HG02642 (cell line): ENCODE measurements at regions not wholly inside any gene's neighbourhood (a gene's known extent, or its start where the extent isn't known, plus 50 kb on each side); places are given as distances from the start of the nearest gene placed in this dataset.
A peak's percentile ranks its signal among the peaks of the same experiment; 100 is the strongest.
"Not testable (repeated sequence)": the region's sequence is repeated elsewhere in the genome, so short reads cannot be mapped to it uniquely, and the experiment has no call there.

ENCODE experiments used
- ATAC-seq: cut with Tn5 transposase; IDR thresholded peaks from one replicate; pipeline ENCODE4 v1.9.1; 2021; ENCODE audit warnings: mild to moderate bottlenecking; ENCODE audit not compliant: unreplicated experiment, poor library complexity

DNA sequence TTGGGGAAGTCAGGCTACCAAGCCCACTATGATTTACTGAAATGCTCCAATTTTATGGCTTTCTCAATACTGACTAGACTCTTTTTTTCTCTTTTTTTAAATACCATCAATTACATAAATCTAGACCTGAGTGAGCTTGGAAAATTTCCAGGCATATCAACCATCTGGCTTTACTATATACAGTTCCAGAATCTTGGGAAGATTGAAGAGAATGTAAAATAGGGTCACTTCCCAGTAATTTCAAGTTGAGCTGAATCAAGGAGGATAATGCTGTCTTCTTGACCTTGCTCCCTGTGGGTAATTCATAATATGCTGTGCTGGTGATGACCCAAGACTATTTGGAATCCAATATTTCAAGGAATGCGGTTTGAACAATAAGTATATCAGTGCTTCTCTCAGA lies 108.1 kb downstream of the MAP3K21 start:
- no peak for ATAC-seq

DNA sequence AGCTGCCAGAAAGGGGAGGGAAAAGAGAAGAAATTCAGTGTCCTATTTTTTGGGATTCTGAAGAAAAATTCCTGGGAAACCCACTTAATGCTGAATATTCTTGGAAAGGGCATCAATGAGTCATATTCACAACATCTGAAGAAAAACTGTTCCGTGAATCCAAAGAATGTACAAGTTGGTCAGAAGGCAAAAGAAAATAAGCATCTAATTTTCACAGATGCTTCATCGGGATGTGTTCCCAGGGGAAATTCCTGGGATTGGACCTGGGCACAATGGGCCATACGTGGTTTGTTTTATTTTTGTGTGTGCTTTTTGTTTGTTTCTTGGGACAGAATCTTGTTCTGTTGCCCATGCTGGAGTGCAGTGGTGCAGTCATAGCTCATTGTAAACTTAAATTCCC lies 112.2 kb downstream of the MAP3K21 start:
- ATAC-seq, result no peak

DNA sequence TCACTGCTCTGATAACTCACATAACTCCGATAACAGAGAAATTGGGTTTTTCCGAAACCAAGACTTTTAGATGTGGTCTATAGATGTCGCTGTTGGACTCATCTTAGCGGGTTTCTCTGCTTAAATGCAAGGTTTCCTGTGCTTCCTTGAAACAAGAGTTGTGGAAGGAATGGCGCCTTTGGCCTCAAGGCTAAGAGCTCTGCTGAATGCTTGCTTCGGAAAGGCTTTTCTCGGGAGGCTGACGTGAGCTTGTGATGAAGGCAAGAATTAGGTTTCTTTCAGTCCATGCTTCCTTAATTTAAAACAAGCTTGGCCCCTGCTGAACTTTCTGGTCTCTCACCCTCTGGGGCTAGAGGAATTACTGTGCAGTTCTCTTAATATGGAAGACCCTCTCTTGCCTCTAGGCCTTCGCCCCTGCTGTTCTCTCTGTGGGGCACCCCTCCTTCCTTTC lies 113.5 kb downstream of the MAP3K21 start:
- ATAC-seq, result no peak

DNA sequence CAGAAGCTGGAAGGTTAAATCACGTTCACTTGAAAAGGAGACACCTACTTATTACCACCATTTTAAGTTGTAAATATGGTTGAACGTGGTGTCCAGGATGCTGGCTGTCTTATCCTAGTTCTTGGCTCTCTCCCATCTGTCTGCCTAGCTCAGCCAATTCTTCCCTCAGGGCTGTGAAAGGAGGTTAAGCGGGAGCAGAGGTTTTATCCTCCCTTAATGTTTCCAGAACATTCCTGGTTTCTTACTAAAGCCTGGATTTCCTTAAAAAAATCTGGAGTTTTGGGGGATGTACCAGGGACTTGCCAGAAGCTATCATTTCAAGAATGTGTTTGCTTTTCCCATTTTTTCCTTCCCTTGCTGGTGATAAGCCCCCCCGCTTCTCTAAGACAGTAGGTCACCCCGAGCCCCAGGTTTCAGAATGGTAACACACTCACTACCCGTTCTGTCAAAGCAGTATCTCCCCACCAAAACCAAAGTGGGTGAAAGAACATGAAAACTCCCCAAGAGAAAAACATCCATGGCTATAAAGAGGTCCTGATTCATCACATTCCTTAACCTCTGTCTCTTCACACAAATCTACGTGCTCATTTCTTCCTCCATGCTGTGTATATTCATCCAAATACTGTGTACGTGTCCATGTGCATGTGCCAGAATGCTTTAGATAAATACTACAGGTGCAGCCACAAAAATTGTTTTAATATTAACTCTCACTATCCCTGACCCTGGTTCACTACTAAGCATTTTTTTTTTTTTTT lies 114.7 kb downstream of the MAP3K21 start:
- ATAC-seq, result no peak

DNA sequence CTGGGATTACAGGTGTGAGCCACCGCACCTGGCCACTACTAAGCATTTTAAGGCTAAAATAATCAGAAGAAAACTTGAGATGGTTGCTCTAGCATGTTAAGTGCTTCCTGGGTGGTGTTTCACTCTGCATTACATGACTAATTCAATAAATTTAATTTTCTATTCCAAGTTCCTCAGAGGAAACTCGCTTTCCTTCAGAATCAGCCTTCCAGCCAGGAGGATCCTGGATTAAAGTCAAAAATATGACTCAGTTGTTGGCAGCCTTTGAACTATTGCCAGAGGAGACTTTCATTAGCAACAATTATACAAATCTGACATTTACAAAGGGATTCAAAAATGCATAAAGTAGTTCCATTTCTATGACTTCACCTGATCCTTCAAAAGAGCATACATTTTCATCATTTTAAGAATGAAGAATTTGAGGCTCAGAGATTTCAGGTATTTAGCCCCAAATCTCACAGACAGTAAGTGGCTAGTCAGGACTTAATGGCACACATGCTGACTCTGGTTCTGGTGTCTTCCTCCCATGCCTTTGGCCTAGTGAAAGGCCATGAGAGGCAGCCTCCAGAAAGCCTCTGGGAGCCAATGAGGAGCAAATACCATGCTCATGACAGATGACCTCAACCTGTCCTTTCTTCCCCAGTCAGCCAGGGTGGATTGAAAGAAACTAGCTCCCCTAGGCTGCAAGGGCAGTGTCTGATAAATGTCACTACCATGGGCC lies 115.7 kb downstream of the MAP3K21 start:
- ATAC-seq, result no peak

DNA sequence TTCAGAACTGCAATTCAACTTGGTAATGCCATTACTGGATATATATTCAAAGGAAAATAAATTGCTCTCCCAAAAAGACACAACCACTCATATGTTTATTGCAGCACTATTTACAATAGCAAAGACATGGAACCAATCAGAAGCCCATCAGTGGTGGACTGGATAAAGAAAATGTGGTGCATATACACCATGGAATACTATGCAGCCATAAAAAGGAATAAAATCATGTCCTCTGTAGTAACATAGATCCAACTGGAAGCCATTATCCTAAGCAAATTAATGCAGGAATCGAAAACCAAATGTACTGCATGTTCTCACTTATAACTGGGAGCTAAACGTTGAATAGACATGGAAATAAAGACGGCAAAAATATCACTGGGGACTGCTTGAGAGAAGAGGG lies 117.0 kb downstream of the MAP3K21 start:
- no peak for ATAC-seq

DNA sequence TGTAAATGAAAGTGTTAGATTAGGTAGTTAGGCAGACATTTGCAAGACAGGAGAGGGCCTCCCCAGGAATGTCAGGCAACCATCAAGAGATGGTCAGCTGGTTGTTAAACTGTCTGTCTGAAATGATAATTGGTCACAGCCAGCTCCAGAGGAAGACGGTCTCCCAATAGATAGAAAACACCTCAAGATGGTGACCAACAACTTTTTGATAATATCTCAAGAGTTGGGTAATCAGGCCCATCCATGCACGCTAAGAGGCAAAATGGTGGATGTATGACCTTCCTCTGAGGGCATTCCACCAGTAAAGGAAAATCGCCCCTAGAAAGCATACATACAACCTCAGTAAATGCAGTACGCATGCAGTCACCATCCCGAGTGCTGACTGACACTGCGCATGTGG lies 118.2 kb downstream of the MAP3K21 start:
- ATAC-seq, result no peak

DNA sequence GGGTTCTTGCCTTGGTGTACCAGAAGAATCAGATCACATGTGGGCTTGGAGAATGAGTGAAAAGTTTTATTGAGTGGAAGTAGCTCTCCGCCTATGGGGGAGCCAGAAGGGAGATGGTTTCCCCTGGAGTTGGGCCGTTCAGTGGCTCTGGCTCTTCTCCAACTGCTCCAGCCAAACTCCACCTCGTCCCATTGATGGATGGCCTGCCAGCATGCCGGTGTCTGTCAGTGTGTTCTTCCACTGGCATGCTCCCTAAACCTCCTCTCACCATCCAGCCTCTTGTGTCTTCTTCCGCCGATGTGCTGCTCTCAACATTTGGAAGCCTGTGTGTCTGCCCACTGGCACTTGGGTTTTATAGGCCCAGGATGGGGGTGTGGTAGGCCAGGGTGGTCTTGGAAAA lies 119.4 kb downstream of the MAP3K21 start:
- no peak for ATAC-seq

DNA sequence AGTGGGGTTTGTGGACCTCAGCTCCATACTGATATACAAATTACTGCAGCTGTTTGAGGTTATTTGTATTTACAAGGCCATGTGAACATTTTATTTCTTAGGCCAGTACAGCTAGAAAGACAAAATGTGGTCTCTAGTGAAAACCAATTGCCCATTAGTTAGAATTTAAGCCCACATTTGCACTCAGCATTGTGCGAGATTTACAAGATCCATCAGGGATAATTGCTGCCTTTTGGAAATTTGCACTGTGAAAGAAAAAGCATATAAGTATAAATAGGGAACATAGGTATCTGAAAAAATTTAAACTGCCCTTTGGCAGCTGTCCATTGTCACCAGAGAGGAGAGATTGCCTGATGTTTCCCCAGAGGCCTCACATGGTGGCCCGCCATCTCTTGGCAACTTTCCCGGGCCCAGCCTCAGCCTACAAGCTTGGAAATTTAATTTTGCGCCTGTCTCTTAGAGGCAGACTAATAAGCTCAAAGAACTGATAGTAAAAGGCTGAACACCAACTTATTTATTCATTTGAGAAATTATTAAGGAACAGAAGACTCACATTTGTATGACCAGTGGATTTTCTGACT lies 120.7 kb downstream of the MAP3K21 start:
- ATAC-seq, result no peak

DNA sequence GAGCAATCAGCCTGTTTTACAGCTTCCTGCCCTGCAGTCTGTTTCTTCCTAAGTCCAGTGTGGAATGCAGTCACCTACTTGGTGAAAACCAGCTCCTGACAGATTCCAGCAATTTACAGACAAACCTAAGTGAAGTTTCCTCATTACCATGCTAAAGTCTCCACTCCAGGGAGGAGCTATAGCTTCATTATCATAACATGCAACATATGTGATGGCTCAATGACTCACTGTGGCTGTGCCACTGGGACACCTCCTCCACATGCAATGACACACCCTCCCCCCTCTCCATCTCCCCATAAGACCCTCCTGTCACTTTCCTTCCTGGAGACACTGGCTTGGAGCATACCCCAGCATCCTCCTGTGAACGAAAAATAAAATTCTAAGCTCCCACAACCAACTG lies 125.2 kb downstream of the MAP3K21 start:
- no peak for ATAC-seq

DNA sequence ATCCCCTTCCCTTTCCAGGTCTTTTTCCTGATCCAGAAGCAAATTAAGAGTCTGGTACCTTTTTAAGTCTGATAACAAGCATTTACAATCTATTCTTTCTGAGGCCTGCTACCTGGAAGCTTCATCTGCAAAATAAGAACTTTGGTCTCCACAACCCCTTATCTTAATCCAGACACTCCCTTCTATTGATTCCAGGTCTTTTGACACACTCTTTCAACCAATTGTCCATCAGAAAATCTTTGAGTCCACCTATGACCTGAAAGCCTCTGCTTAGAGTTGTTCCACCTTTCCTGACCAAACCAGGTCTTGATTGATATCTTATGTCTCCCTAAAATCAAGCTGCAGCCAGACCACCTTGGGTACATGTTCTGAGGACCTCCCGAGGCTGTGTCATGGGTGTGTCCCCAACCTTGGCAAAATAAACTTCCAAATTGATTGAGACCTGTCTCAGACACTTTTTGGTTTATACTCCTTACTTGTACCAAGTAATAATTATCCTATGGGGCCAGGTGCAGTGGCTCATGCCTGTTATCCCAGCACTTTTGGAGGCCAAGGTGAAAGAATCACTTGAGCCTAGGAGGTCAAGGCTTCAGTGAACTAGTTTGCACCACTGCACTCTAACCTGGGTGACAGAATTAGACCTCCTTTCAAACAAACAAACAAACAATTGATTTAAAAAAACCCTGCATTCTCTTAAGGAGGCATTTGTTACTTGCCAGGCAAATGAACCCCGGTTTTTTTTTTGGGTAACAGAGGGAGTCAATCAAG lies 126.1 kb downstream of the MAP3K21 start:
- no peak for ATAC-seq

DNA sequence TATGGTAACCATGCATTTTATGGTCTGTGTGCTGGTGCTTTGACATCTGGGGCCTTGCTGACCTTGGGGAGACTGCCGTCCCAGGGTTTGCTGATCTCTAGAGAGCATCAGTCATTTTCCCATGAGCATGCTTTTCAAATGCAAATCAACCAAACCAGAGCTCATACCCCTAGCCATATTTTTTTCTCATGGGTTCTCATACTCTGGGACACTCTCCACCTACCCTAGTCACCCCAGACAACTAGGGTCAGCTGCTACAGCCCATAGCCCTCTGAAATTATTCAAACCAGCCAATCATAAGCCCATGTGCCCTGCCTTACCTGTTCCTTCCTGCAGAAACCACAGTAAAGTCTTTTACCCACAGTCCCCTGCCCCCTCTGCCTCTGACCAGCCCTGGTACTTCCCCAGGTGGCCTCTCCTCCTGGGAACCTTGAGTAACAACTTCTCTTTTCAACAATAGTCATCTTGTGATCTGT lies 132.0 kb downstream of the MAP3K21 start:
- peak; percentile 52 for ATAC-seq

DNA sequence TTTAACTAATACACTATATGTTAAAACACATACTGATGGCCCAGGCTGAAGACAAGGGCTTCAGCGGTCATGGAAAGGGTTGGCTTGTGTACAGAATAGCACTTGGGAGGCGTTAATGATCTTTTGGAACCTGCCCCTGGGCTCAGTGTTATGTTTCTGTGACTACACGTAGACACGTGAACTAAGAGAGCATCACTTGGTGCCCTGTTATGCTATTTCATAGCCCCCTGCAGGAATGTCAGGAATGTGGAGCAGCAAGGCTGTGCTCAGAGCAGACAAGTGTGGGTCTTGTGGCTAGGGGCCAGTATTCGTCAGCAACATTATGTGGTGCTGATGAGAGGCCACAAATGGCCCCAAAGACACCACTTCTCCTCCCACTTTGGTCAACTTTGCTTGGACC lies 132.4 kb downstream of the MAP3K21 start:
- no peak for ATAC-seq

DNA sequence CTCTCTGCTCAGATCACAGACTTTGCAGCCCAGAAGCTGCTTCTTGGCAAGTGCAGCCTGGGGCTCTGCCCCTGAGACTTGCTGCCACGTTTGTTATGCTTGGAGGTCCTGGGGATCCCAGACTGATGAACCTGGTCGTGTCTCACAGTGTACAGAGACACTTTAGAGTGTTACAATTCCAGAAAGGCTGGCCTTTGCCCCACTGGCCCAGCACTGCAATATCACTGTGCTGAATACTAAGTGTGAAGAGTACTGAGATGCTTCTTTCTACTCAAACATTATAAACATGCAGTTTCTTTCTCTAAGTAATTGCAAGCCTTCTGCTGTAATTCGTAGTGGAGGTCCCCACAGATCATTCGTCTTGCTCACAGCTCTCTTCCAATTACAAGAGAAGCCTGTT lies 133.2 kb downstream of the MAP3K21 start:
- ATAC-seq, result no peak

DNA sequence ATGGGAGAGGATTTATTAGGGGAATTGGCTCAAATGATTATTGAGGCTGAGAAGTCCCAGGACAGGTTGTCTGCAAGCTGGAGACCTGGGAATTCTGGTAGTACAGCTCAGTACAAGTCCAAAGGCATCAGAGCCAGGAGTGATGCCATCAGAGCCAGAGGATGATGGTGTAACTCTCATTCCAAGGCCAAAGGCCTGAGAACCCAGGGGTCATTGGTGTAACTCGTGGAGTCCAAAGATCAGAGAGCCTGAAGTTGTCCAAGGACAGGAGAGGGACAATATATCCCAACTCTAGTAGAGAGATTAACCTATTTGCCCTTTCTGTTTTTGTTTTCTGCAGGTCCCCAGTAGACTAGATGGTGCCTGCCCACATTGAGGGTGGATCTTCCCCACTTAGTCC lies 134.3 kb downstream of the MAP3K21 start:
- no peak for ATAC-seq

DNA sequence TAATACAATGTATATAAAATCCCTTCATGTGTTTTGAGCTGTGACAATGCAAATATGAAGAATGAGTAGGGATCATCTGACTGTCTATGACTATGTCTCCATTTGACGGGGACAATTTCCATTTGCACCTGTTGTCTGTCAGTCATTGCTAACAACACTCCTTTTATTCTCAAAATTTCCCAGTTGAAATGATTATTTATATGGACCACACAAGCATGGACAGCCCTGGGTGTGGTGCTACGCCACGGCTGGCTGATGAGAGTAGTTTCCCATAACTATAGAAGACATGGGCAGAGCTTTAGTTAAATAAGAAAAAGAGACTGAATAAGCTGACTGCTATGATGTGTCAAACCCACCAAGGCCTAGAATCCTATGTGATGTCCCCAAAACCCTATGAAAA lies 135.8 kb downstream of the MAP3K21 start:
- ATAC-seq, result no peak

DNA sequence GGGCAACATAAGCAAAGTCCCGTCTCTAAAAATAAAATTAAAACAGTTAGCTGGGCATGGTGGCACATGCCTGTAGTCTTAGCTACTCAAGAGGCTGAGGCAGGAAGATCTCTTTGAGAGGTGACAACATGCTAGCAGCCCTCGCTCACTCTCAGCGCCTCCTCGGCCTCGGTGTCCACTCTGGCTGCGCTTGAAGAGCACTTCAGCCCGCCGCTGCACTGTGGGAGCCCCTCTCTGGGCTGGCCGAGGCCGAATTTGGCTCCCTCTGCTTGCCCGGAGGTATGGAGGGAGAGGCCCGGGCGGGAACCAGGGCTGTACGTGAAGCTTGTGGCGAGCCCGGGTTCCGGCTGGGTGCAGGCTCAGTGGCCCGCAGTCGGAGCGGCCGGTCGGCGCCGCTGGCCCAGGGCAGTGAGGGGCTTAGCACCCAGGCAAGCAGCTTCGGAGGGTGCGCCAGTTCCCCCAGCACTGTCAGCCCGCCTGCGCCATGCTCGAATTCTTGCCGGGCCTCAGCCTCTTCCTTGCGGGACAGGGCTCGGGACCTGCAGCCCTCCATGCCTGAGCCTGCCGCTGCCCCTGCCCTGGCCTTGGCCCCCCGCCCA lies 138.3 kb downstream of the MAP3K21 start:
- no peak for ATAC-seq

DNA sequence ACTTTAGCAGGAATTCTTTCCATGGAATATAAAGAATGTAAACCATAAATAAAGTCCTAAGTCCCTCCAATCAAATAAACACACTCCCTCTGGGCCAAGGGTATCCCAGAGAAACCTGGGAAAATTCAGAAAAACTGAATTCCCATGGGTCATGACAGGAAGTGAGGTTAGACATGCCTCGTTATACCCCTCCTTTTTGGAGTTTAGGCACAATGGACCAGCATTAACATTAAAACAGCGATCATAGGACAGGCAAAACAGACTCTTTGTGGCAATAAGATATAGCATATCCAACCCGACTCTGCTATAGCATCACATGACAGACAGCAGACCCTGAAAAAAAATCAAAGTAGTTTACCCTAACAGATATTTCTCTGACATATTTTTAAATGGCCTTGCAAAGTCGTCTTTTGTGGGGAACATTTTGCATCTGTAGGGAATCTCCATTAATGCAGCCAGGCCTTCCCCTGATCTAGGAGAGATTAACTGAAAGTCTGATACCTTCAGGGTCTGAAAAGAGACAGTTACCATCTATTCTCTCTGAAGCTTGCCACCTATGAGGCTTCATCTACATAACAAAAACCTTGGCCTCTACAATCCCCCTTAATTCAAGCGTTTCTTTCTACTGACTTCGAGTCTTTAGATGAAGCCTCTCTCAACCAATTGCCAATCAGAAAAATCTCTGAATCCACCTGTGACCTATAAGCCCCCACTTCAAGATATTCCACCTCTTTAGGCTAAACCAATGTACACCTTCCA lies 143.0 kb upstream of the KCNK1 start:
- ATAC-seq, result no peak

DNA sequence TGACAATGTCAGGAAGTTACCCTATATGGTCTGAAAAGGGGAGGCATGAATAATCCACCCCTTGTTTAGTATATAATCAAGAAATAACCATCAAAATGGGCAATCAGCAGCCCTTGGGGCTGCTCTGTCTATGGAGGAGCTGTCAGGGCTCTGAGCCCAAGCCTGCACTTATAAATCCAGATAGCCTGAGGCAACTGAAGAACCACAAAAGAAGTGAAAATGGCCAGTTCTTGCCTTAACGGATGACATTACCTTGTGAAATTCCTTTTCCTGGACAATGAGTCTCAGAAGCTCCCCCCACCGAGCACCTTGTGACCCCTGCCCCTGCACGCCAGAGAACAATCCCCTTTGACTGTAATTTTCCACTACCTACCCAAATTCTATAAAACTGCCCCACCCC lies 142.1 kb upstream of the KCNK1 start:
- ATAC-seq, result not testable (repeated sequence)

DNA sequence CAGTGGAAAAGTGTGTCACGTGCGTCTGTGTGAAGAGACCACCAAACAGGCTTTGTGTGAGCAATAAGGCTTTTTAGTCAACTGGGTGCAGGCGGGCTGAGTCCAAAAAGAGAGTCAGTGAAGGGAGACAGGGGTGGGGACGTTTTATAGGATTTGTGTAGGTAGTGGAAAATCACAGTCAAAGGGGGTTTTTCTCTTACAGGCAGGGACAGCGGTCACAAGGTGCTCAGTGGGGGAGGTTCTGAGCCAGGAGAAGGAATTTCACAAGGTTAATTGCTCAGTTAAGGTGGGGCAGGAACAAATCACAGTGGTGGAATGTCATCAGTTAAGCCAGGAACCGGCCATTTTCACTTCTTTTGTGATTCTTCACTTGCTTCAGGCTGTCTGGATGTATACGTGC lies 141.1 kb upstream of the KCNK1 start:
- not testable (repeated sequence) for ATAC-seq
